Fibroblast of mammary gland (primary cell): ENCODE measurements at regions not wholly inside any gene's neighbourhood (a gene's known extent, or its start where the extent isn't known, plus 50 kb on each side); places are given as distances from the start of the nearest gene placed in this dataset.

ENCODE experiments used
- DNase-seq: peaks from one replicate; pipeline ENCODE4 v3.0.0-alpha.2; 2010; ENCODE audit warnings: low read depth
- H3K4me3 ChIP-seq: 2 replicates; pipeline ENCODE4 v1.5.1; 2011; ENCODE audit warnings: low read depth, mild to moderate bottlenecking, low read length, moderate library complexity; ENCODE audit not compliant: control insufficient read depth
- CTCF ChIP-seq: conservative IDR thresholded peaks from 2 replicates; pipeline ENCODE4 v1.5.1; 2011; ENCODE audit warnings: low read depth, low read length, inconsistent platforms; ENCODE audit not compliant: control insufficient read depth, insufficient read depth

GRCh38 chr5:106854922-106855321 is 815.8 kb downstream of the EFNA5 start:
- TF ChIP-seq CTCF, result no peak

GRCh38 chr5:106854105-106854687 is 816.5 kb downstream of the EFNA5 start:
- H3K4me3 ChIP-seq, result no peak overlapping the region
- no peak for TF ChIP-seq CTCF
- no peak for DNase-seq

More at GRCh38 chr5:106854922-106855321, 815.8 kb downstream of the EFNA5 start:
- no peak overlapping the region for H3K4me3 ChIP-seq
- DNase-seq, result no peak

GRCh38 chr5:106853266-106853665 is 817.5 kb downstream of the EFNA5 start:
- no peak overlapping the region for H3K4me3 ChIP-seq
- TF ChIP-seq CTCF, result no peak
- no peak for DNase-seq

- TF ChIP-seq CTCF, result no peak
- DNase-seq, result no peak
- no peak overlapping the region for H3K4me3 ChIP-seq
Measured at GRCh38 chr5:106849266-106849665, 821.5 kb downstream of the EFNA5 start.

GRCh38 chr5:106843812-106844416 is 826.8 kb downstream of the EFNA5 start:
- TF ChIP-seq CTCF, result no peak
- peak; percentile 5 for DNase-seq
- no peak overlapping the region for H3K4me3 ChIP-seq

GRCh38 chr5:106833517-106833916 is 837.2 kb downstream of the EFNA5 start:
- TF ChIP-seq CTCF, result no peak

More at GRCh38 chr5:106833517-106833916, 837.2 kb downstream of the EFNA5 start:
- no peak overlapping the region for H3K4me3 ChIP-seq
- no peak for DNase-seq
